Fibroblast of peridontal ligament (primary cell): ENCODE measurements at regions not wholly inside any gene's neighbourhood (a gene's known extent, or its start where the extent isn't known, plus 50 kb on each side); places are given as distances from the start of the nearest gene placed in this dataset.

Source experiments
- DNase-seq: peaks from one replicate; pipeline ENCODE4 v3.0.0-alpha.2; 2010; ENCODE audit errors: extremely low read depth

- DNase-seq: peak; percentile 100
These were observed 152.2 kb downstream of the SIPA1L2 start for GRCh38 chr1:232477728-232478127.

GRCh38 chr1:232476538-232476950 is 153.4 kb downstream of the SIPA1L2 start:
- peak; percentile 93 for DNase-seq

- DNase-seq: peak; percentile 24
These were observed 155.1 kb downstream of the SIPA1L2 start for GRCh38 chr1:232474826-232475225.

GRCh38 chr1:232473900-232474299 is 156.0 kb downstream of the SIPA1L2 start:
- no peak for DNase-seq

GRCh38 chr1:232473324-232473723 is 156.6 kb downstream of the SIPA1L2 start:
- DNase-seq: peak; percentile 67

GRCh38 chr1:232472485-232473041 is 157.4 kb downstream of the SIPA1L2 start:
- DNase-seq: peak; percentile 88

- DNase-seq: no peak
These were observed 158.7 kb downstream of the SIPA1L2 start for GRCh38 chr1:232471250-232471649.

GRCh38 chr1:232470711-232471110 is 159.2 kb downstream of the SIPA1L2 start:
- DNase-seq: no peak

GRCh38 chr1:232468249-232468648 is 161.7 kb downstream of the SIPA1L2 start:
- no peak for DNase-seq

GRCh38 chr1:232467073-232467760 is 162.7 kb downstream of the SIPA1L2 start:
- DNase-seq: no peak

- DNase-seq: no peak
These were observed 165.6 kb downstream of the SIPA1L2 start for GRCh38 chr1:232464325-232464724.

- DNase-seq: peak; percentile 81
These were observed 166.7 kb downstream of the SIPA1L2 start for GRCh38 chr1:232463225-232463624.

- peak; percentile 48 for DNase-seq
These were observed 167.7 kb downstream of the SIPA1L2 start for GRCh38 chr1:232462213-232462612.

GRCh38 chr1:232459826-232460225 is 170.1 kb downstream of the SIPA1L2 start:
- no peak for DNase-seq

- DNase-seq: no peak
These were observed 170.8 kb downstream of the SIPA1L2 start for GRCh38 chr1:232459087-232459486.

GRCh38 chr1:232457595-232457994 is 172.3 kb downstream of the SIPA1L2 start:
- no peak for DNase-seq

- no peak for DNase-seq
These were observed 173.2 kb downstream of the SIPA1L2 start for GRCh38 chr1:232456714-232457113.

- DNase-seq: no peak
These were observed 175.6 kb downstream of the SIPA1L2 start for GRCh38 chr1:232454227-232454886.

GRCh38 chr1:232452736-232453440 is 177.0 kb downstream of the SIPA1L2 start:
- DNase-seq: no peak

GRCh38 chr1:232452117-232452516 is 177.8 kb downstream of the SIPA1L2 start:
- DNase-seq: no peak

- DNase-seq: no peak
These were observed 178.4 kb downstream of the SIPA1L2 start for GRCh38 chr1:232451506-232451905.

GRCh38 chr1:232450615-232451014 is 179.3 kb downstream of the SIPA1L2 start:
- DNase-seq: peak; percentile 75
